H1 (cell line): ENCODE measurements at regions not wholly inside any gene's neighbourhood (a gene's known extent, or its start where the extent isn't known, plus 50 kb on each side); places are given as distances from the start of the nearest gene placed in this dataset.

Experiments
- ATF2 ChIP-seq: IDR thresholded peaks from 2 replicates; pipeline ENCODE4 v1.6.1; 2012; ENCODE audit warnings: low read length, inconsistent platforms
- CEBPB ChIP-seq: IDR thresholded peaks from 2 replicates; pipeline ENCODE4 v1.6.1; 2012; ENCODE audit warnings: low read depth, low read length
- CHD1 ChIP-seq: IDR thresholded peaks from 2 replicates; pipeline ENCODE4 v1.6.1; 2012; ENCODE audit warnings: low read depth, low read length, improper control_type of control experiment
- GTF2F1 ChIP-seq: IDR thresholded peaks from 2 replicates; pipeline ENCODE4 v1.6.1; 2012; ENCODE audit warnings: low read depth, low read length, improper control_type of control experiment, borderline replicate concordance
- KDM1A ChIP-seq: fragments of 200-600, 300-600 bp; sonication (generic); IDR thresholded peaks from 2 replicates; pipeline ENCODE4 v1.7.1; 2016; ENCODE audit warnings: mild to moderate bottlenecking, low read length, borderline replicate concordance
- TAF7 ChIP-seq: optimal IDR thresholded peaks from 2 replicates; pipeline ENCODE3; 2011; ENCODE audit warnings: low read depth, mild to moderate bottlenecking, inconsistent platforms, low read length, moderate library complexity, borderline replicate concordance

- TF ChIP-seq ATF2 (no peak), CHD1 (no peak), TAF7 (no peak), GTF2F1 (no peak), CEBPB (no peak), KDM1A (no peak)
Measured at GRCh38 chr14:94686511-94687160, 74.4 kb downstream of the SERPINA3 start (continued).
